Common myeloid progenitor, CD34-positive (primary cell): ENCODE measurements at regions not wholly inside any gene's neighbourhood (a gene's known extent, or its start where the extent isn't known, plus 50 kb on each side); places are given as distances from the start of the nearest gene placed in this dataset.
"Not testable (repeated sequence)": the region's sequence is repeated elsewhere in the genome, so short reads cannot be mapped to it uniquely, and the experiment has no call there.

Experiments
- CTCF ChIA-PET: fragments of 350-600 bp; sonication (Branson Sonifier 250); formaldehyde crosslinking; loops from one replicate; lab custom pipeline; 2021; ENCODE audit warnings: antibody characterized with exemption; lab: Charles Lee
- POLR2A ChIA-PET: fragments of 350-600 bp; sonication (Branson Sonifier 250); formaldehyde crosslinking; loops from one replicate; lab custom pipeline; 2021; ENCODE audit warnings: antibody characterized with exemption; lab: Charles Lee
- DNase-seq, 3 donors: peaks; one replicate each; pipeline versions ENCODE4 v3.0.0 to v3.0.0-alpha.2; 2013
- H3K27ac ChIP-seq, 2 experiments: 1 replicate in 1 of 2; 2 replicates in 1 of 2; pipeline ENCODE4 v1.7.0; 2013; ENCODE audit warnings: inconsistent platforms in 2 of 2, low read length in 2 of 2, mild to moderate bottlenecking in 2 of 2, low read depth in 1 of 2, moderate library complexity in 1 of 2; ENCODE audit not compliant: severe bottlenecking in 2 of 2, insufficient read depth in 1 of 2, poor library complexity in 1 of 2
- H3K27me3 ChIP-seq, 5 experiments: replicated peaks in 2 of 5; 1 replicate in 3 of 5; 2 replicates in 2 of 5; pipeline versions ENCODE4 v1.6.1 to v1.7.0; 2013; ENCODE audit warnings: low read length in 4 of 5, mild to moderate bottlenecking in 2 of 5, moderate library complexity in 2 of 5, inconsistent platforms in 1 of 5; ENCODE audit not compliant: insufficient read depth in 5 of 5, control insufficient read depth in 4 of 5
- H3K36me3 ChIP-seq, 4 experiments: 1 replicate in 2 of 4; 2 replicates in 2 of 4; pipeline versions ENCODE4 v1.6.1 to v1.7.0; 2013; ENCODE audit warnings: low read length in 3 of 4, control low read depth in 1 of 4, mild to moderate bottlenecking in 1 of 4; ENCODE audit not compliant: control insufficient read depth in 4 of 4, insufficient read depth in 4 of 4
- H3K4me1 ChIP-seq, 4 experiments: 1 replicate in 3 of 4; 2 replicates in 1 of 4; pipeline versions ENCODE4 v1.6.1 to v1.7.1; 2013; ENCODE audit warnings: low read length in 3 of 4, mild to moderate bottlenecking in 3 of 4, control low read depth in 1 of 4, inconsistent platforms in 1 of 4, moderate library complexity in 1 of 4; ENCODE audit not compliant: control insufficient read depth in 4 of 4, insufficient read depth in 4 of 4; ENCODE audit errors: control extremely low read depth in 1 of 4
- H3K4me3 ChIP-seq, 7 experiments: 1 replicate in 4 of 7; 2 replicates in 3 of 7; pipeline versions ENCODE4 v1.5.1 to v1.7.0; 2013; ENCODE audit warnings: mild to moderate bottlenecking in 7 of 7, low read length in 6 of 7, moderate library complexity in 6 of 7, inconsistent platforms in 2 of 7, low read depth in 2 of 7, control low read depth in 1 of 7; ENCODE audit not compliant: insufficient read depth in 4 of 7, control insufficient read depth in 1 of 7; ENCODE audit errors: extremely low read depth in 1 of 7
- H3K9me3 ChIP-seq, 5 experiments: 1 replicate in 4 of 5; 2 replicates in 1 of 5; pipeline versions ENCODE4 v1.6.1 to v1.7.1; 2013; ENCODE audit warnings: low read length in 4 of 5, mild to moderate bottlenecking in 2 of 5, inconsistent platforms in 1 of 5, low read depth in 1 of 5, moderate library complexity in 1 of 5; ENCODE audit not compliant: control insufficient read depth in 4 of 5, insufficient read depth in 2 of 5; ENCODE audit errors: control extremely low read depth in 1 of 5
- WGBS: methylation state at CpG from one replicate; pipeline ENCODE4 v1.1.5; 2013; ENCODE audit not compliant: insufficient coverage; 5-methylcytosine and 5-hydroxymethylcytosine counted together

GRCh38 chr15:20354884-20355223 is 186.7 kb downstream of the GOLGA6L6 start:
- H3K27me3 ChIP-seq, DNase-seq, H3K9me3 ChIP-seq, H3K36me3 ChIP-seq, POLR2A ChIA-PET, H3K27ac ChIP-seq, H3K4me3 ChIP-seq: not testable (repeated sequence)
- 93% methylated on average over 5 of the region's 5 CpGs for WGBS
- CTCF ChIA-PET = interaction anchor here (0.8 to 11.1 kb wide), 3 partner anchors 8 to 1870 kb away, joined by 3 to 107 read pairs (median 3); no protein-coding TSS in a partner anchor
- H3K4me1 ChIP-seq = peaks cover 0 to 13% (median 7%) of the 10 kb centered on the region in 4 experiments

- WGBS = 83% methylated on average over 14 of the region's 14 CpGs
- no peak for DNase-seq
- Histone ChIP-seq H3K27ac (no peak overlapping the region), H3K36me3 (no peaks in the 10 kb centered on the region), H3K27me3 (no peaks in the 10 kb centered on the region), H3K4me3 (no peak overlapping the region), H3K9me3 (no peaks in the 10 kb centered on the region), H3K4me1 (peaks cover 0 to 19% (median 10%) of the 10 kb centered on the region in 4 experiments)
- POLR2A ChIA-PET = no interaction called here
- CTCF ChIA-PET = interaction anchor here (0.8 to 11.1 kb wide), 3 partner anchors 9 to 1871 kb away, joined by 3 to 107 read pairs (median 3); no protein-coding TSS in a partner anchor
Observed at GRCh38 chr15:20353966-20354883, 187.4 kb downstream of the GOLGA6L6 start.

GRCh38 chr15:20352241-20353200 is 189.1 kb downstream of the GOLGA6L6 start:
- POLR2A ChIA-PET = no interaction called here
- Histone ChIP-seq H3K27me3 (no peaks in the 10 kb centered on the region), H3K36me3 (no peaks in the 10 kb centered on the region), H3K4me3 (no peak overlapping the region), H3K4me1 (peaks cover 0 to 23% (median 11%) of the 10 kb centered on the region in 4 experiments), H3K9me3 (peaks cover 0 to 2% (median 0%) of the 10 kb centered on the region in 5 experiments), H3K27ac (no peak overlapping the region)
- CTCF ChIA-PET = no interaction called here
- 83% methylated on average over 17 of the region's 17 CpGs for WGBS
- DNase-seq = no peak

DNA sequence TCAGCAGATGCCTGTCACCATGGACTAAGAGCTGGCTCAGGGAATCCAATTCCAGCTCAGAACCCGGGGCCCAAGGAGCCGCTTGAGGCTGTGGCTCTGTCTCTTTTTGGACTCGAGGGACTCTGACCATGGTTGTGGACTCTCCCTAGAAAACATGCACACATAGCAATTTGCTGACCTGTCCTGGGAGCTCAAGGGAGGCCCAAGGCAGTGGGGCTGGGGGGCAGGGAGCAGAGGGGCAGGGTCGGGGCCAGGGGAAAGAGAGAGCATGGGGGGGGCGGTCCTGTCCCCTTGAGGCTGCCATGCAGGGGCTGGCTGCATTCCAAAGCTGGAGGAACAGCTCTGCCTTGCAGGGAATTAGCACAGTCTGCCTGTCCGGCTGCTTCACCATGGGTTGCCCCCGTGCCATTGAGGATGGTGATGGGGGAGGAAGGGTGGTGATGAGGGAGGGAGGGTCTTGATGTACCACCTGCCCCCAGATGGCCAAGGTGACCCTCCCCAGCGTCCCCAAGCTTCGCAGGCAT is 190.1 kb downstream of the GOLGA6L6 start:
- Histone ChIP-seq H3K9me3 (peaks cover 0 to 5% (median 2%) of the 10 kb centered on the region in 5 experiments), H3K36me3 (no peaks in the 10 kb centered on the region), H3K4me3 (no peak overlapping the region), H3K4me1 (peaks cover 0 to 20% (median 10%) of the 10 kb centered on the region in 4 experiments), H3K27ac (no peak overlapping the region), H3K27me3 (no peaks in the 10 kb centered on the region)
- WGBS = 76% methylated on average over 9 of the region's 9 CpGs
- ChIA-PET POLR2A (no interaction called here), CTCF (no interaction called here)
- no peak for DNase-seq

DNA sequence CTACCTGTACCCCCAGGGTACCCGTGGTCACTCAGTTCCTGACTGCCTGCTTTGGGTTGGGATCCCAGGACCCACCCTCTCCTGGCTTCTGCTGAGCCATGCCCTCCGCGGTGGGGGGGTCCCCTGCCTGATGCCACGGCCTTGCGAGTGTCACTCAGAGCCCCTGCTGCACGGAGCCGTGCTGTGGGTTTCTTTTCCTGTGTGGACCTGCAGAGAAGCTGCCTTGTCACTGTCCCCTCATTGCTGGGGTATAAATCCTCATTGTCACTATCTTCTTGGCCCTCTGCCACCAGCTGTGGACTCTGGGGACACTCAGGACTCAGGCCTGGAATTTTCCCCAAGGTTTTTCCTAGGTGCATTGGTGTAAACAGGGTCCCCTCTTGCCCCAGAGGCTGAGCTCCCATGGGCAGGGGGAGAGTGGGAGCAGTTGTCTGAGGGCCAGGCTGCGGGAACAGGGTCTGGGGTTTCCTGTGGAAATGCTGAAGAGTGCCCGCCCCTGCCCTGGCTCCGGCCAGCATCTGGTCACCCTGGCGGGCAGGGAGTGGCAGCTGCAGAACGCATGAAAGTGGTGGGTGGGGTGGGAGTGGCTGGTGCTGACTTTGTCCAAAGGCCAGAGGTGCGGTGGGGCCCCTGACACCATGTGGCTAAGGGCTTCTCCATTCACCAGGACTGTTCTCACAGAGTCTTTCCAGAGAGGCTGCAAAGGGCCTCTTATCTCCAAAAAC is 191.7 kb downstream of the GOLGA6L6 start:
- H3K27me3 ChIP-seq = no peaks in the 10 kb centered on the region
- no peak overlapping the region for H3K27ac ChIP-seq
- peaks cover 0 to 16% (median 8%) of the 10 kb centered on the region in 4 experiments for H3K4me1 ChIP-seq
- peaks cover 0 to 9% (median 3%) of the 10 kb centered on the region in 5 experiments for H3K9me3 ChIP-seq
- no peaks in the 10 kb centered on the region for H3K36me3 ChIP-seq
- WGBS = 35% methylated on average over 13 of the region's 13 CpGs
- DNase-seq = peak; percentile 27 to 75 (median 73)
- POLR2A ChIA-PET = no interaction called here
- peak overlapping the region in 1 of 7 experiments; percentile 20 for H3K4me3 ChIP-seq
- CTCF ChIA-PET = interaction anchor here (0.5 kb wide), 1 partner anchor 30 kb away, joined by 3 read pairs; no protein-coding TSS in a partner anchor

- Histone ChIP-seq H3K27ac (no peak overlapping the region), H3K4me1 (peaks cover 0 to 16% (median 8%) of the 10 kb centered on the region in 4 experiments), H3K27me3 (no peaks in the 10 kb centered on the region), H3K9me3 (peaks cover 0 to 15% (median 3%) of the 10 kb centered on the region in 5 experiments), H3K36me3 (no peaks in the 10 kb centered on the region), H3K4me3 (peak overlapping the region in 1 of 7 experiments; percentile 20)
- CTCF ChIA-PET = no interaction called here
- 88% methylated on average over 18 of the region's 18 CpGs for WGBS
- no peak for DNase-seq
- POLR2A ChIA-PET = no interaction called here
Observed at GRCh38 chr15:20348900-20349773, 192.5 kb downstream of the GOLGA6L6 start.
